Renal pelvis (tissue), 1 donor: ENCODE measurements at regions not wholly inside any gene's neighbourhood (a gene's known extent, or its start where the extent isn't known, plus 50 kb on each side); places are given as distances from the start of the nearest gene placed in this dataset.
"Not testable (repeated sequence)": the region's sequence is repeated elsewhere in the genome, so short reads cannot be mapped to it uniquely, and the experiment has no call there.

ENCODE experiments used
- DNase-seq: peaks from one replicate; pipeline ENCODE4 v3.0.0-alpha.2; 2013

- no peak for DNase-seq
These were observed 53.3 kb upstream of the CYLC2 start for GRCh38 chr9:102941868-102942267.

- DNase-seq, result no peak
These were observed 72.6 kb upstream of the CYLC2 start for GRCh38 chr9:102922526-102922925.

GRCh38 chr9:102911185-102911584 lies 83.9 kb upstream of the CYLC2 start:
- no peak for DNase-seq

- not testable (repeated sequence) for DNase-seq
These were observed 89.3 kb upstream of the CYLC2 start for GRCh38 chr9:102905795-102906194.

GRCh38 chr9:102892025-102892424 lies 103.1 kb upstream of the CYLC2 start:
- DNase-seq, result no peak

GRCh38 chr9:102888747-102889146 lies 106.4 kb upstream of the CYLC2 start:
- DNase-seq, result not testable (repeated sequence)

DNA sequence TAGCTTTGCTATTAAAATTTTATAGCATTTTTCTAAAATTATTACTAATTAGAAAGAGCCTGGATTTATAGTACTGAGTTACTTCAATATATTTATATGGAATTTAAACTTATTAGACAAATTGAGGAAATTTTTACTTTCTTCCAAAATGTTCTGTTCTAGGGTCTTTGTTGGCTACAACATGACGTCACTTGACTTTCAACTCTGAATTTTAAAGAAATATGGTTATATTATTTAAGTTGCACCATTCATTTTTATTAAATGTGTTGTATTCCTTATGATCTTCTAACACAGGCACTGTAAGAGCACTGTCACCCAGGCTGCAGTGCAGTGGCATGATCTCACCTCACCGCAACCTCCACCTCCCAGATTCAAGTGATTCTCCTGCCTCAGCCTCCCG lies 119.4 kb upstream of the CYLC2 start:
- DNase-seq, result no peak

DNA sequence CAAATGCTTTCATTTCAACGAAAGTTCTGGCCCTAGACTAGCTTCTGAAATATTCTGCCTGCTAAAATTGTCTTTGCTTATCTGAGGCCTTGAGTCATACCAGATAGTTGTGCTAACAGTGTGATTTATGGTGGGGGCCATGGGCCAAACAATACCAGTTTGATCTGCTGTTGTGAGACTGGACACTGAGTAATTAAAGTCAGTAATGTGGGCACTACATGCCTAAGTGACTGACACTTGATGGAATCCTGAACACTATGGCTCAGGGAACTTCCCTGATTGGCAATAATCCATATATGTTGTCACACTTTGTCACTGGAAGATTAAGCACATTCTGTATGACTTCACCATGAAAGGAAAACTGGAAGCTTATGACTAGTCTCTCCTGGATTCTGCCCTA lies 127.6 kb upstream of the CYLC2 start:
- DNase-seq, result no peak

GRCh38 chr9:102862478-102862877 lies 132.7 kb upstream of the CYLC2 start:
- DNase-seq, result no peak

- no peak for DNase-seq
These were observed 139.5 kb upstream of the CYLC2 start for GRCh38 chr9:102855641-102856040.

- DNase-seq, result no peak
These were observed 149.2 kb upstream of the CYLC2 start for GRCh38 chr9:102845827-102846371.

- no peak for DNase-seq
These were observed 150.4 kb upstream of the CYLC2 start for GRCh38 chr9:102844716-102845115.

DNA sequence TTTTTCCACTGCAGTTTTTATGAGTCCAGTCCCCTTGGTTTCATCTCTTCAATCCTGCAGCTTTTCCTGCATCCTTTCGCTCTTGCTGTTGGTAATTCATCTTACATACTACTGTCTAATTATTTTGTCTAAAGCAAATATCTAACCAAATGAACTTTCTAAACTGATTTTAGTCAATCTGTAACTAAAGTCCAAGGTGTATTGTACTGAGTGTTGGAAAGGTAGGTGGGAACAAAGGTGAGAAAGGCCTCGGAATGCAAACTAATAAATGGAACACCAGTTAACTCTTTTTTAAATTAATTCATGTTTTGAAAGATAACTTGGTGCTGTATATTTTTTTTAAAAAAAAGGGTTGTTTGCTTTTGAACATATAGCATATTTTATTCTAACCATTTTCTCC lies 152.7 kb upstream of the CYLC2 start:
- no peak for DNase-seq

DNA sequence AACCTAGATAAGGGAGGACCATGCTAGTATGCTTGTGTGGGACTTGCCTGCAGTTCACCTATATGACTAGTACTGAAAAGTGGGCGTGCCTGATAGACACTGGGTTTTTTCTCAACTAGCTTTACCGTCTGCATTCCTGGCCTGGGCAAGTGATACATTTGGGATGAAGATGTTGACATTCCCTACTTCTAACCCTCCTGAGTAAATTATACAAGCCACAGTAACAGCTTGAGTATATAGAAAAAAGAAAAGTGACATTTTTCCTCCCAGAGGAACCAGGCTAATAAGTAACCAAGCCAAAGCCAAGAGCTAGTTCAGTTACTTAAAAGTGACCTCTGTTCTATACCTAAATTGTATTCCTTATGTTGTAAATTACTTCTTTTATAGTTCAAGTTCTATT lies 153.8 kb upstream of the CYLC2 start:
- no peak for DNase-seq

GRCh38 chr9:102840335-102840734 lies 154.8 kb upstream of the CYLC2 start:
- no peak for DNase-seq

DNA sequence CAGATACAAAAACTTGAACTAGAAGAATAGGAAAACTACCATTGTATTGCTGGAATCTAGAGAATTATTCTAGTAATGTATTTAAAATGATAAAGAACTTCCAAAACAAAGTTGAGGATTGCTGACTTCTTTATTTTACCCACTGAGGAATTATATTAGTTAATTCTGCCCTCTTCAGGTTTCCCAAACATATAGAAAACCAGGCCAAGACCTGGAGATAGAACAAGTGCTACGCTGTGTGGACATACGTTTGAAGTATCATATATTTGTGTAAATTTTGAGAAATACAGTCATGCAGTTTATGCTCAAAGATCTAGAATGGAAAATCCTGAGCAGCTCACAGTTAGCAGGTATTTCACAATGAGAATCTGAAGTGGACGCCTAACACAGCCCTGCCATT lies 162.3 kb upstream of the CYLC2 start:
- DNase-seq, result no peak

DNA sequence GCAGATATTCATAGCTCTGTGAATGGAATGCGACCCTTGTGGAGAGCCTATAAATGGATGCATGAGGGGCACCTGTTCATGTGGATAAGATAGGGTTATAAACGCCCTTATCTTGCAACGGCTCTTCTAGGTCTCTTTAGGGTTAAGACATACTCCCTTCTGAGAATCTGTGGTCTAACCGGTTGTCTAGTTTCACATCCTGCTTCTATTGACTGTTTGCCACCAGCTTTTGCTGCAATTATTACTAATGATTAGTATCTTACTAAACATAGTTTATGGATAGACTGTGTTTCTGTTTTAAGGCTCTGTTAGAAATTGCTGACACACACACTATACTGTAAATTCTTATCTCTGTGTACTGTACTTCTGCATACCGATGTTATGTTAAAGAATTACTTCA lies 198.9 kb upstream of the CYLC2 start:
- DNase-seq, result no peak

- DNase-seq, result no peak
These were observed 199.6 kb upstream of the CYLC2 start for GRCh38 chr9:102795532-102795931.

- DNase-seq, result no peak
These were observed 215.8 kb upstream of the CYLC2 start for GRCh38 chr9:102779356-102779755.

- DNase-seq, result no peak
These were observed 216.4 kb upstream of the CYLC2 start for GRCh38 chr9:102778746-102779145.

- DNase-seq, result no peak
These were observed 224.4 kb upstream of the CYLC2 start for GRCh38 chr9:102770704-102771103.

DNA sequence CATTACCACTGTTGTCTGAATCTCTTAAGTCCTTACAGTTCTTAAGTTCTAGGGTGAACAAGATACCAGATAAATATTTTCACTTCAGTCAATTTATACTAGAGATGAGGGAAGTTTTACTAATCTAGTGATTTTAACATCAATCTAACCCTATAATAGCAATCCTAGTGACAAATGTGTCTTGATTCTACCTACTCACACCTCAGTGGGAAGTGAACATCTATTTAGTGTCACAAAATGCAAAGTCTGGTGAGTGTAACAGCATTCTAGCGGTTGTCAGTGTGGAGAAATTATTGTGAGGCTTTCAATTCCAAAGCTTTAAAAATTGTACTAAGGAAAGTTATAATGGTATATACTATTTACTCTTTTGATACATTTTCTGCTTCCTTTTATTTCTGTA lies 225.8 kb upstream of the CYLC2 start:
- no peak for DNase-seq

DNA sequence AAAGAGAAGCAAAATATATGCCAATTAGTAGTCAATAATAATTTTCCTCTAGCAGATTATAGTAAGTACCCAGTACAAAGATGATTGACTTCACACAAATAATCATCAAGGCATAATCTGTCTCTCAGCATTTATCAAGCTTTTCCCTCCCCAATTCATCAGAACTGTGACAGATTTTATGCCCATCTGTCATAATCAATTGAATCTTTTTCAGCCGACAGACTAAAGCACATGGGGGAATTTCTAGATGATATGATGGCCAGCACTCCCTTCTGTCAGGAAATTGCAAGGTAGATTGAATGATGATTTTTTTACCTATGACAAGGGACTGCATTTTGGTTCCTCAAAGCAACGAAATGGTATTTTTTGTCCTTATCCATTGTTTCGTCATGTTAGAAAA lies 227.1 kb upstream of the CYLC2 start:
- DNase-seq, result no peak

DNA sequence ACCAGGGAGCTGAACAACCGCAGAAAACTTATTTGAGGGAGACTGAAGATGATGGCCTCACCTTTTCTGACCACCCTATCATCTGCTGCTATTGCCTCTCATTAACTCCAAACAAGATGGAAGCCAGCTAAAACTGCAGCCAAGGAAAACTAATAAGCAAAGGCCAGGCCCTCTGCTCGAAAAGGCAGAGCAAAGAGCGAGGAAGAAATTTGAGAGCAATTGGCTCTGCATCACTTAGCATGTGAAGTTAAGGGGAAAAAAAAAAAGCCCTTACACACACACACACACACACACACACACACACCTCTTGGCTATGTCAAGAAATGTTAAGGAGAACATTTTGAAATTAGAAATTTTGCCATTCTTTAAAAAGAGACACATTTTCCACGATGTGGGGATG lies 228.1 kb upstream of the CYLC2 start:
- DNase-seq, result peak; percentile 14

- no peak for DNase-seq
These were observed 254.6 kb upstream of the CYLC2 start for GRCh38 chr9:102740578-102740977.
